Mesenchymal stem cell (in vitro differentiated cells and primary cell): ENCODE measurements at regions not wholly inside any gene's neighbourhood (a gene's known extent, or its start where the extent isn't known, plus 50 kb on each side); places are given as distances from the start of the nearest gene placed in this dataset.

Experiments
- DNase-seq: peaks from one replicate; pipeline ENCODE4 v3.0.0-alpha.2; 2013
- H2AFZ ChIP-seq: one replicate; pipeline ENCODE4 v1.6.1; 2013; ENCODE audit warnings: low read depth, mild to moderate bottlenecking, control low read depth, inconsistent platforms, low read length, moderate library complexity
- H2AK5ac ChIP-seq: 2 replicates; pipeline ENCODE4 v1.6.1; 2013; ENCODE audit warnings: low read length, moderate library complexity, mild to moderate bottlenecking, inconsistent platforms; ENCODE audit not compliant: severe bottlenecking
- H2BK120ac ChIP-seq: one replicate; pipeline ENCODE4 v1.6.1; 2013; ENCODE audit warnings: low read depth, mild to moderate bottlenecking, inconsistent platforms, low read length, moderate library complexity
- H2BK12ac ChIP-seq, 2 experiments: one replicate each; pipeline ENCODE4 v1.6.1; 2013; ENCODE audit warnings: inconsistent platforms in 2 of 2, low read length in 2 of 2, mild to moderate bottlenecking in 2 of 2, moderate library complexity in 2 of 2, control low read depth in 1 of 2
- H2BK15ac ChIP-seq: one replicate; pipeline ENCODE4 v1.6.1; 2013; ENCODE audit warnings: mild to moderate bottlenecking, low read depth, inconsistent platforms; ENCODE audit not compliant: poor library complexity, severe bottlenecking
- H2BK5ac ChIP-seq: 2 replicates; pipeline ENCODE4 v1.6.1; 2013; ENCODE audit warnings: low read depth, mild to moderate bottlenecking, low read length, control low read depth, inconsistent platforms; ENCODE audit not compliant: poor library complexity, severe bottlenecking
- H3K14ac ChIP-seq, 2 experiments: one replicate each; pipeline ENCODE4 v1.6.1; 2013; ENCODE audit warnings: inconsistent platforms in 2 of 2, low read length in 2 of 2, control low read depth in 1 of 2, mild to moderate bottlenecking in 1 of 2, moderate library complexity in 1 of 2
- H3K18ac ChIP-seq, 2 experiments: one replicate each; pipeline ENCODE4 v1.6.1; 2013; ENCODE audit warnings: inconsistent platforms in 2 of 2, low read length in 2 of 2, control low read depth in 1 of 2, low read depth in 1 of 2, mild to moderate bottlenecking in 1 of 2
- H3K23ac ChIP-seq, 2 experiments: one replicate each; pipeline ENCODE4 v1.6.1; 2013; ENCODE audit warnings: inconsistent platforms in 2 of 2, low read length in 2 of 2, mild to moderate bottlenecking in 2 of 2, moderate library complexity in 2 of 2, control low read depth in 1 of 2
- H3K27ac ChIP-seq: 2 replicates; pipeline ENCODE4 v1.5.1; 2013; ENCODE audit warnings: mild to moderate bottlenecking, moderate library complexity, low read length, control low read depth, inconsistent platforms; ENCODE audit not compliant: poor library complexity, severe bottlenecking
- H3K27me3 ChIP-seq, 2 experiments: 2 replicates each; pipeline versions ENCODE4 v1.6.1 to v1.7.0; 2013; ENCODE audit warnings: low read length in 2 of 2, mild to moderate bottlenecking in 2 of 2, moderate library complexity in 2 of 2, control low read depth in 1 of 2, inconsistent platforms in 1 of 2; ENCODE audit not compliant: control insufficient read depth in 1 of 2, insufficient read depth in 1 of 2
- H3K36me3 ChIP-seq, 2 experiments: 2 replicates each; pipeline versions ENCODE4 v1.6.1 to v1.7.0; 2013; ENCODE audit warnings: low read length in 2 of 2, control low read depth in 1 of 2, inconsistent platforms in 1 of 2, low read depth in 1 of 2, mild to moderate bottlenecking in 1 of 2; ENCODE audit not compliant: insufficient read depth in 2 of 2, control insufficient read depth in 1 of 2
- H3K4ac ChIP-seq, 2 experiments: one replicate each; pipeline ENCODE4 v1.6.1; 2013; ENCODE audit warnings: inconsistent platforms in 2 of 2, low read length in 2 of 2, mild to moderate bottlenecking in 2 of 2, moderate library complexity in 2 of 2, control low read depth in 1 of 2, low read depth in 1 of 2
- H3K4me1 ChIP-seq: 2 replicates; pipeline ENCODE4 v1.6.1; 2013; ENCODE audit warnings: low read depth, low read length, control low read depth; ENCODE audit not compliant: control insufficient read depth, insufficient read depth
- H3K4me2 ChIP-seq: 2 replicates; pipeline ENCODE4 v1.6.1; 2013; ENCODE audit warnings: low read length, mild to moderate bottlenecking, inconsistent platforms; ENCODE audit not compliant: poor library complexity, severe bottlenecking
- H3K4me3 ChIP-seq, 2 experiments: 2 replicates each; pipeline versions ENCODE4 v1.5.1 to v1.7.0; 2013; ENCODE audit warnings: low read length in 2 of 2, mild to moderate bottlenecking in 2 of 2, control low read depth in 1 of 2, low read depth in 1 of 2; ENCODE audit not compliant: insufficient read depth in 1 of 2
- H3K79me1 ChIP-seq: replicated peaks from 2 replicates; pipeline ENCODE4 v1.6.1; 2013; ENCODE audit warnings: mild to moderate bottlenecking, control low read depth, low read length, inconsistent platforms; ENCODE audit not compliant: poor library complexity, severe bottlenecking
- H3K9ac ChIP-seq: 2 replicates; pipeline ENCODE4 v1.7.0; 2013; ENCODE audit warnings: mild to moderate bottlenecking, low read length, moderate library complexity
- H3K9me3 ChIP-seq: 2 replicates; pipeline ENCODE4 v1.7.0; 2013; ENCODE audit warnings: mild to moderate bottlenecking, low read length; ENCODE audit not compliant: control insufficient read depth
- H4K8ac ChIP-seq: one replicate; pipeline ENCODE4 v1.6.1; 2013; ENCODE audit warnings: inconsistent platforms, mild to moderate bottlenecking, low read length, moderate library complexity
- H4K91ac ChIP-seq: one replicate; pipeline ENCODE4 v1.6.1; 2013; ENCODE audit warnings: mild to moderate bottlenecking, low read length, inconsistent platforms
- WGBS: methylation state at CpG from one replicate; pipeline ENCODE4 v1.1.7; 2013; ENCODE audit warnings: mixed read lengths; 5-methylcytosine and 5-hydroxymethylcytosine counted together

DNA sequence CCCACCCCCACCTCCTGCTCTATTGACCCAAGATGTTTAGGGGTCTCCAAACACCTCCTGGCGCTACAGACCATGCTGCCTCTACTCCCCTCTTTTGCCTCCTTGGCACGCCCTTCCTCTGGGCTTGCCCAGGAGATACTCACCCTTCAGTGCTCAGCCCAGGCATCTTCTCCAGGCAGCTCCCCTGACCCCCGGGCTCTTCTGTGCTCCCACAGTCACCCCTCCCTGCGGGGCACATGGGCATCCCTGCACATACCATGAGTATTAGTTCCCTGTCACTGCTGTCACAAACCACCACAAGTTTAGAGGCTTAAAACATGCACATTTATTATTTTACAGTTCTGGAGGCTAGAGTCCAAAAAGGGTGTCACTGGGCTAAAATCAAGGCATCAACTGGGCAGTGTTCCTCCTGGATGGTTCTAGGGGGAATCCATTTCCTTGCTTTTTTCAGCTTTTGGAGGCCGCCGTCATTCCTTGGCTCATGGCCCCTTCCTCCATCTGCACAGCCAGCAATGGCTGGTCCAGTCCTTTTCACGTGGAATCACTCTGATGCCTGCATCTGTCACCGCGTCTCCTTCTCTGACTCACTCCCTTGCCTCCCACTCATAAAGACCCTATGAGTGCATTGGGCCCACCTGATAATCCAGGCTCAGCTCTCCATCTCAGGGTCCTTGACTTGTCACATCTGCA, 230.4 kb upstream of the COPS8 start:
- H2BK120ac ChIP-seq = no peak overlapping the region
- no peak overlapping the region for H4K91ac ChIP-seq
- H2BK12ac ChIP-seq = no peak overlapping the region
- WGBS = 95% methylated on average over 9 of the region's 9 CpGs
- no peak overlapping the region for H4K8ac ChIP-seq
- H2BK15ac ChIP-seq = no peak overlapping the region
- no peaks in the 10 kb centered on the region for H3K9me3 ChIP-seq
- no peak overlapping the region for H2BK5ac ChIP-seq
- no peak for DNase-seq
- H3K18ac ChIP-seq = no peak overlapping the region
- H2AFZ ChIP-seq = no peak overlapping the region
- H3K4me3 ChIP-seq = no peak overlapping the region
- H3K4me2 ChIP-seq = no peak overlapping the region
- no peak overlapping the region for H3K27ac ChIP-seq
- no peak overlapping the region for H2AK5ac ChIP-seq
- no peak overlapping the region for H3K9ac ChIP-seq
- peaks cover 6 to 10% of the 10 kb centered on the region in 2 experiments for H3K27me3 ChIP-seq
- H3K14ac ChIP-seq = no peak overlapping the region
- H3K4ac ChIP-seq = no peak overlapping the region
- H3K79me1 ChIP-seq = no peaks in the 10 kb centered on the region
- no peaks in the 10 kb centered on the region for H3K4me1 ChIP-seq
- H3K23ac ChIP-seq = no peak overlapping the region
- no peaks in the 10 kb centered on the region for H3K36me3 ChIP-seq

DNA sequence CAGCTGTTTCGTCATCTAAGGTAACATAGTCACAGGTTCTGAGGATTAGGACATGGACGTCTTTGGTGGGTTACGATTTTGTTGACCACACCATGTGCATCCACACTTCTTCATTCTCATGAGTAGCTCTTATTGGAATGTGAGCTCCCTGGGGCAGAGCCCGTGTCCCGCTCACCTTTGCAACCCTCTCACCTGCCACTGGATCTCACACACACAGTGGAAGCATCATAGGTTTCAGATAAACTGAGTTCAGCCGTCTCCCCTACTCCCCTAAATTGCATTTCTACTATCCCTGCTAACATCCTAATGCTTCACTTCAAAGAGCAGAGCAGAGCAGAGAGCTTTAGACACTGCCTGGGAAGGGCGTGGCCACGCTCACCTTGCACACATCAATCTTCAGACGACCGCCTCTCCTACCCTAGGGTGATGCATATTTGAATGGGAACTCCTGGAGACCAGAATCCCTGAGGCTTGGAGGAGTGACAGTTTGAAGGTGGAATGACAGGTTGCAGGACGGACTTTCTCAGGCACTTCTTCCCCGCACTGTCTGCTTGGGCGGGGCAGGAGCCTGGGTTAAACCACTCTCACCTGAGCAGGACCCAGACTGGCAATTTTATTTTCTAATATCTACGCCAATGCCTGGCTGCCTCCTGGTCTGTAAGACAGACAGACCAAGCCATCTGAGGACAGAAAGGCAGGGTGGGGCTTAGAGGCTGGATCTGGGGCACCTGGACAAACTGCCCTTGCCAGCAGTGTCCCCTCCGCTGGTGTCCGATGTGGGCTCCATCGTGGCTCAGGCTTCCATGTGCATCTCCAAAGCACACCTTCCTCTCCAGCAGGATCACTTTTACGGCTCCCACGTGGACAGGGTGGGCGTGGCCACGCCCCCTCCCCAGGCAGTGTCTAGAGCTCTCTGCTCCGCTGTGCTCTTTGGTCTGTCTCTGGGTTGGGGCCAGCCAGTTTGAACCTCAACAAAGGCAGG, 229.5 kb upstream of the COPS8 start:
- H3K14ac ChIP-seq = peak overlapping the region in 1 of 2 experiments; percentile 90
- no peaks in the 10 kb centered on the region for H3K79me1 ChIP-seq
- H3K9me3 ChIP-seq = no peaks in the 10 kb centered on the region
- no peak overlapping the region for H2BK120ac ChIP-seq
- H2BK12ac ChIP-seq = peak overlapping the region in 1 of 2 experiments; percentile 45
- H3K36me3 ChIP-seq = no peaks in the 10 kb centered on the region
- H3K18ac ChIP-seq = peak overlapping the region in 1 of 2 experiments; percentile 48
- H3K4me1 ChIP-seq = no peaks in the 10 kb centered on the region
- peak overlapping the region; percentile 42 for H4K8ac ChIP-seq
- H2BK5ac ChIP-seq = no peak overlapping the region
- H3K27ac ChIP-seq = no peak overlapping the region
- 78% methylated on average over 22 of the region's 22 CpGs for WGBS
- H3K4me3 ChIP-seq = no peak overlapping the region
- H3K27me3 ChIP-seq = peaks cover 6 to 10% of the 10 kb centered on the region in 2 experiments
- DNase-seq = no peak
- no peak overlapping the region for H2AFZ ChIP-seq
- H3K9ac ChIP-seq = no peak overlapping the region
- peak overlapping the region; percentile 35 for H4K91ac ChIP-seq
- no peak overlapping the region for H3K4me2 ChIP-seq
- no peak overlapping the region for H2BK15ac ChIP-seq
- H3K23ac ChIP-seq = no peak overlapping the region
- H3K4ac ChIP-seq = no peak overlapping the region
- no peak overlapping the region for H2AK5ac ChIP-seq

DNA sequence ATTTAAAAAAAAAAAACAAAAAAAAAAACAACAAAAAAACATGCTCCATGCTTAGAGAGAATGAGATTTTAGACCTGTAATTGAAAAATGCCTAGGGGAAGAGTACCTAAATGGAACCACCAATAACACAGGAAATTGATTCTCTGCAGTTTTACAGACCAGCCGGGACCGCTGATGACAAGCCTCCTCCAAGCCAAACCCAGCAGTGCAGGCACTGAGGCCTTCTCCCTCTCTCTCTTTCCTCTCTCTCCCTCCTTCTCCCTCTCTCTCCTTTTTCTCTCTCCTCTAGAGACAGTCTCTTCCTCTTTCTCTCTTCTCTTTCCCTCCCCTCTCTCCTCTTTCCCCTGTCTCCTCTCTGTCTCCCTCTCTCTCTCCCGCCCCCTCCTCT, 228.8 kb upstream of the COPS8 start:
- H2BK5ac ChIP-seq = no peak overlapping the region
- no peak overlapping the region for H3K4me3 ChIP-seq
- H3K4me1 ChIP-seq = no peaks in the 10 kb centered on the region
- 12% methylated on average over 3 of the region's 3 CpGs for WGBS
- no peaks in the 10 kb centered on the region for H3K36me3 ChIP-seq
- H3K9ac ChIP-seq = no peak overlapping the region
- H3K4me2 ChIP-seq = no peak overlapping the region
- H2AFZ ChIP-seq = no peak overlapping the region
- no peak overlapping the region for H4K91ac ChIP-seq
- H2AK5ac ChIP-seq = no peak overlapping the region
- H3K79me1 ChIP-seq = no peaks in the 10 kb centered on the region
- no peak overlapping the region for H3K18ac ChIP-seq
- H2BK120ac ChIP-seq = no peak overlapping the region
- peak overlapping the region in 1 of 2 experiments; percentile 48 for H2BK12ac ChIP-seq
- H3K9me3 ChIP-seq = no peaks in the 10 kb centered on the region
- DNase-seq = no peak
- H3K4ac ChIP-seq = no peak overlapping the region
- H3K23ac ChIP-seq = no peak overlapping the region
- no peak overlapping the region for H3K14ac ChIP-seq
- no peak overlapping the region for H4K8ac ChIP-seq
- H3K27ac ChIP-seq = no peak overlapping the region
- peaks cover 5 to 10% of the 10 kb centered on the region in 2 experiments for H3K27me3 ChIP-seq
- no peak overlapping the region for H2BK15ac ChIP-seq

DNA sequence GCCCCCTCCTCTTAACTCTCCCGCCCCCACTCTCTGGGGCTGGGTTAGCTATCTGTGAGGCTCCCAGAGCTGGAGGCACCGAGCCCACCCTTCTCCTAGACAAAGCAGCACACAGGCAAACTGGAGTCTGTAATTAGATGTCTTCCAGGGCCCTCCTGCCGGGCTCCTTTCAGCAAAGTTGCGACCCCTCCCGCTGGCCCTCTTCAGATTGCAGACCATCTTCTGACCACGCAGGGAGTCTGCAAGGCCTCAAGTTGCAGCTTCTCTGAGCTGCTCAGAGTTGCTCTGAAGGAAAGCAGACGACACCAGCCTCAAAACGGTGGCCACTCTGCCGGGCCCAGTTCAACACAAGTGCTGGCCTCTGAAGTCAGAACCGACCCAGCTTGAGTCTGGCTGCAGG, 228.4 kb upstream of the COPS8 start:
- Histone ChIP-seq H3K36me3 (no peaks in the 10 kb centered on the region), H3K4me1 (no peaks in the 10 kb centered on the region), H2BK12ac (peak overlapping the region; percentile 15 to 55), H3K23ac (no peak overlapping the region), H3K79me1 (no peaks in the 10 kb centered on the region), H4K8ac (peak overlapping the region; percentile 79), H2BK120ac (no peak overlapping the region), H2AK5ac (no peak overlapping the region), H3K4ac (no peak overlapping the region), H2AFZ (no peak overlapping the region), H3K4me3 (no peak overlapping the region), H2BK15ac (no peak overlapping the region), H3K9ac (no peak overlapping the region), H3K14ac (no peak overlapping the region), H4K91ac (peak overlapping the region; percentile 27), H3K18ac (peak overlapping the region; percentile 5 to 48), H3K27me3 (peaks cover 1 to 10% of the 10 kb centered on the region in 2 experiments), H3K4me2 (no peak overlapping the region), H3K9me3 (no peaks in the 10 kb centered on the region), H2BK5ac (no peak overlapping the region), H3K27ac (no peak overlapping the region)
- 17% methylated on average over 9 of the region's 10 CpGs for WGBS
- no peak for DNase-seq
